WTC11 (cell line): ENCODE measurements at regions not wholly inside any gene's neighbourhood (a gene's known extent, or its start where the extent isn't known, plus 50 kb on each side); places are given as distances from the start of the nearest gene placed in this dataset.

ENCODE experiments used
- ATAC-seq: fragments of 200-7000 bp; cut with Tn5 transposase; 2 replicates; pipeline ENCODE4 v1.10.0; 2021; ENCODE audit warnings: mild to moderate bottlenecking, moderate library complexity
- CTCF ChIA-PET: fragments of 300-600 bp; sonication (Branson Sonifier 250); formaldehyde crosslinking; loops from one replicate; lab custom pipeline; 2021; ENCODE audit warnings: antibody characterized with exemption; lab: Charles Lee
- POLR2A ChIA-PET: fragments of 350-600 bp; sonication (Branson Sonifier 250); formaldehyde crosslinking; loops from one replicate; lab custom pipeline; 2021; ENCODE audit warnings: antibody characterized with exemption; lab: Charles Lee
- DNase-seq: peaks from one replicate; pipeline ENCODE4 v3.0.0; 2021; ENCODE audit warnings: low spot score
- H3K27ac Mint-ChIP-seq: 2 replicates; pipeline ENCODE4 v1.8.0; 2021; ENCODE audit warnings: mixed read lengths
- H3K27me3 Mint-ChIP-seq: 2 replicates; pipeline ENCODE4 v1.8.0; 2021; ENCODE audit warnings: low read depth, mild to moderate bottlenecking, moderate library complexity, mixed read lengths
- H3K36me3 Mint-ChIP-seq: 2 replicates; pipeline ENCODE4 v1.8.0; 2021; ENCODE audit warnings: mixed read lengths
- H3K4me1 Mint-ChIP-seq: 2 replicates; pipeline ENCODE4 v1.8.0; 2022; ENCODE audit warnings: mixed read lengths
- H3K4me3 Mint-ChIP-seq: 2 replicates; pipeline ENCODE4 v1.8.0; 2021; ENCODE audit warnings: mild to moderate bottlenecking, moderate library complexity, mixed read lengths
- H3K9me3 Mint-ChIP-seq: 2 replicates; pipeline ENCODE4 v1.8.0; 2021; ENCODE audit warnings: mixed read lengths
- ATF1 ChIP-seq: sonication (generic); formaldehyde crosslinking; IDR thresholded peaks from 2 replicates; pipeline ENCODE4 v1.8.1; 2023; ENCODE audit warnings: mild to moderate bottlenecking, moderate library complexity, missing genetic modification reagents
- ATF3 ChIP-seq: sonication (generic); formaldehyde crosslinking; conservative IDR thresholded peaks from 2 replicates; pipeline ENCODE4 v1.8.1; 2022; ENCODE audit warnings: mild to moderate bottlenecking, missing genetic modification reagents
- CBFB ChIP-seq: sonication (generic); formaldehyde crosslinking; IDR thresholded peaks from 2 replicates; pipeline ENCODE4 v1.8.1; 2022; ENCODE audit warnings: mild to moderate bottlenecking, low read depth, missing genetic modification reagents
- CREM ChIP-seq: sonication (generic); formaldehyde crosslinking; IDR thresholded peaks from 2 replicates; pipeline ENCODE4 v1.8.1; 2022; ENCODE audit warnings: mild to moderate bottlenecking, missing genetic modification reagents, moderate library complexity
- E2F4 ChIP-seq: sonication (generic); formaldehyde crosslinking; IDR thresholded peaks from 2 replicates; pipeline ENCODE4 v1.8.1; 2022; ENCODE audit warnings: low read depth, mild to moderate bottlenecking, moderate library complexity, missing genetic modification reagents, borderline replicate concordance
- EMX1 ChIP-seq: fragments of 250-450 bp; sonication (Bioruptor Pico); IDR thresholded peaks from 2 replicates; pipeline ENCODE4 v1.8.0; 2021; ENCODE audit warnings: mild to moderate bottlenecking
- ESRRA ChIP-seq: sonication (generic); formaldehyde crosslinking; IDR thresholded peaks from 2 replicates; pipeline ENCODE4 v1.8.1; 2022; ENCODE audit warnings: mild to moderate bottlenecking, missing genetic modification reagents, borderline replicate concordance
- FOXP4 ChIP-seq: sonication (generic); formaldehyde crosslinking; IDR thresholded peaks from 2 replicates; pipeline ENCODE4 v1.8.0; 2022; ENCODE audit warnings: mild to moderate bottlenecking, missing genetic modification reagents
- HMGXB4 ChIP-seq: sonication (generic); formaldehyde crosslinking; IDR thresholded peaks from 2 replicates; pipeline ENCODE4 v1.8.1; 2023; ENCODE audit warnings: mild to moderate bottlenecking, moderate library complexity, missing genetic modification reagents
- IRF1 ChIP-seq: sonication (generic); formaldehyde crosslinking; IDR thresholded peaks from 2 replicates; pipeline ENCODE4 v1.8.0; 2023; ENCODE audit warnings: missing genetic modification reagents
- IRF2 ChIP-seq: sonication (generic); formaldehyde crosslinking; IDR thresholded peaks from 2 replicates; pipeline ENCODE4 v1.8.0; 2022; ENCODE audit warnings: low read depth, missing genetic modification reagents, borderline replicate concordance
- JAZF1 ChIP-seq: fragments of 250-450 bp; sonication (Bioruptor Pico); IDR thresholded peaks from 2 replicates; pipeline ENCODE4 v1.9.0; 2021; ENCODE audit warnings: moderate library complexity, mild to moderate bottlenecking, inconsistent platforms
- JUN ChIP-seq: sonication (generic); formaldehyde crosslinking; IDR thresholded peaks from 2 replicates; pipeline ENCODE4 v1.8.0; 2023; ENCODE audit warnings: mild to moderate bottlenecking, missing genetic modification reagents
- KAT7 ChIP-seq: sonication (generic); formaldehyde crosslinking; IDR thresholded peaks from 2 replicates; pipeline ENCODE4 v1.8.1; 2023; ENCODE audit warnings: missing genetic modification reagents, mild to moderate bottlenecking, borderline replicate concordance
- MAX ChIP-seq: sonication (generic); formaldehyde crosslinking; IDR thresholded peaks from 2 replicates; pipeline ENCODE4 v1.8.0; 2022; ENCODE audit warnings: mild to moderate bottlenecking, missing genetic modification reagents
- MYBL2 ChIP-seq: sonication (generic); formaldehyde crosslinking; IDR thresholded peaks from 2 replicates; pipeline ENCODE4 v1.8.1; 2023; ENCODE audit warnings: mild to moderate bottlenecking, moderate library complexity, missing genetic modification reagents
- NR2C2 ChIP-seq: sonication (generic); formaldehyde crosslinking; IDR thresholded peaks from 2 replicates; pipeline ENCODE4 v1.8.0; 2022; ENCODE audit warnings: mild to moderate bottlenecking, missing genetic modification reagents
- RELA ChIP-seq: sonication (generic); formaldehyde crosslinking; IDR thresholded peaks from 2 replicates; pipeline ENCODE4 v1.8.1; 2022; ENCODE audit warnings: missing genetic modification reagents, mild to moderate bottlenecking, borderline replicate concordance
- TCF7 ChIP-seq: sonication (generic); formaldehyde crosslinking; IDR thresholded peaks from 2 replicates; pipeline ENCODE4 v1.8.0; 2022; ENCODE audit warnings: mild to moderate bottlenecking, low read depth, missing genetic modification reagents, moderate library complexity
- TEAD1 ChIP-seq: sonication (generic); formaldehyde crosslinking; IDR thresholded peaks from 2 replicates; pipeline ENCODE4 v1.8.0; 2022; ENCODE audit warnings: mild to moderate bottlenecking, missing genetic modification reagents
- USF2 ChIP-seq: sonication (generic); formaldehyde crosslinking; IDR thresholded peaks from 2 replicates; pipeline ENCODE4 v1.8.1; 2023; ENCODE audit warnings: mild to moderate bottlenecking, missing genetic modification reagents, moderate library complexity
- ZNF232 ChIP-seq: sonication (generic); formaldehyde crosslinking; IDR thresholded peaks from 2 replicates; pipeline ENCODE4 v1.8.0; 2022; ENCODE audit warnings: mild to moderate bottlenecking, missing genetic modification reagents
- ZNF532 ChIP-seq: fragments of 250-450 bp; sonication (Bioruptor Pico); IDR thresholded peaks from 2 replicates; pipeline ENCODE4 v1.9.0; 2021; ENCODE audit warnings: mild to moderate bottlenecking, borderline replicate concordance

GRCh38 chr1:188877668-188878067 is 1600.0 kb downstream of the BRINP3 start (continued):
- TF ChIP-seq ZNF532 (CRISPR knock-in tag) = no peak
- TF ChIP-seq MAX (CRISPR knock-in tag) = no peak
- TF ChIP-seq ATF3 (CRISPR knock-in tag) = no peak
- TF ChIP-seq NR2C2 (CRISPR knock-in tag) = no peak
- TF ChIP-seq CBFB (CRISPR knock-in tag) = no peak
- TF ChIP-seq, all 79 proteins: peak for 0

- no peak overlapping the region for H3K4me3 Mint-ChIP-seq
- no peaks in the 10 kb centered on the region for H3K36me3 Mint-ChIP-seq
- H3K9me3 Mint-ChIP-seq = no peaks in the 10 kb centered on the region
- CTCF ChIA-PET = no interaction called here
- no peak overlapping the region for H3K27ac Mint-ChIP-seq
- POLR2A ChIA-PET = no interaction called here
- H3K27me3 Mint-ChIP-seq = no peaks in the 10 kb centered on the region
- DNase-seq = no peak
- H3K4me1 Mint-ChIP-seq = no peaks in the 10 kb centered on the region
- no peak for TF ChIP-seq IRF1 (CRISPR knock-in tag)
- no peak for TF ChIP-seq ATF1 (CRISPR knock-in tag)
- no peak for TF ChIP-seq ESRRA (CRISPR knock-in tag)
- no peak for TF ChIP-seq JUN (CRISPR knock-in tag)
- TF ChIP-seq TCF7 (CRISPR knock-in tag) = no peak
- TF ChIP-seq CREM (CRISPR knock-in tag) = no peak
- no peak for TF ChIP-seq ZNF232 (CRISPR knock-in tag)
- no peak for TF ChIP-seq TEAD1
- no peak for TF ChIP-seq MYBL2
- no peak for TF ChIP-seq NR2C2 (CRISPR knock-in tag)
- no peak for TF ChIP-seq EMX1
- TF ChIP-seq E2F4 (CRISPR knock-in tag) = no peak
- ATAC-seq = no peak
Measured at GRCh38 chr1:188888386-188888785, 1589.3 kb downstream of the BRINP3 start.

- ChIA-PET CTCF (no interaction called here), POLR2A (no interaction called here)
- Mint-ChIP-seq H3K27me3 (no peaks in the 10 kb centered on the region), H3K4me1 (no peaks in the 10 kb centered on the region), H3K9me3 (no peaks in the 10 kb centered on the region), H3K4me3 (no peak overlapping the region), H3K27ac (no peak overlapping the region), H3K36me3 (no peaks in the 10 kb centered on the region)
- DNase-seq (no peak), ATAC-seq (no peak)
- TF ChIP-seq KAT7 = no peak
- TF ChIP-seq FOXP4 (CRISPR knock-in tag) = no peak
- no peak for TF ChIP-seq JAZF1 (CRISPR knock-in tag)
- TF ChIP-seq IRF2 = no peak
- no peak for TF ChIP-seq USF2 (CRISPR knock-in tag)
- no peak for TF ChIP-seq HMGXB4 (CRISPR knock-in tag)
- TF ChIP-seq RELA (CRISPR knock-in tag) = no peak
Measured at GRCh38 chr1:188889166-188889565, 1588.5 kb downstream of the BRINP3 start.
